ENCODE measurements at regions not wholly inside any gene's neighbourhood (a gene's known extent, or its start where the extent isn't known, plus 50 kb on each side); places are given as distances from the start of the nearest gene placed in this dataset.

DNA sequence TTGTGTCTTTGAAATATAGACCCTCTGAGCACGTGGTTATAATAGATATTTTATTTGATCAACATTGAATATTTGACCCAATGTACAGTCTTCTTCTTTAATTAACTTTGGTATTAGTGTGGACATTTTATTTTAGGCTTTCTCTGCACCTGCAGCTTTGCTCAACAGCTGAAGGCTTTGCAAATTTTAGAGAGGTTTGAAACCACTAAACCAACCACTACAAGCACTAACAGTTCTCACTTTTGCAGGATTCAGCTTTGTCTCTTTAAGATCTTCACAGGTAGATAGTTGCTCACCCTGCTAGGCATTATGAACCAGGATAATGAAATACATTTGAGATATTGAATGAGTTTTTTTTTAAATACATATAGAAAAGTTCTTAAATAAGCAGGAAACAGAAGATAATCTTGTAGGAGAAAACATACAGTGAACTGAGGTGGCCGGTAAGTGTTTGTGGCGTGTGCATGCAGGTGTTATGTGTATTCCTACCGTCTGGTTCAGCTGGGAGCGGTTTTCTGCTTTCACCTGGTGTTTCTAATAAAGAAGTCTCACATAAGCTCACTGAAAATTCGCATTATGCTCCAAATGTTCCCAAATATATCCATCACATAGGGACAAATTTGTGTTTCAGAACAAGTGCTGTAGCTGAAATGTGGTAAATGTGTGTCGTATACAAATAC, 1508.3 kb upstream of the TENM3 start:
- no peak for DNase-seq (ENCODE audit: low read depth)
- H3K4me3 ChIP-seq (ENCODE audit: low read depth, low read length) = no peak overlapping the region

DNA sequence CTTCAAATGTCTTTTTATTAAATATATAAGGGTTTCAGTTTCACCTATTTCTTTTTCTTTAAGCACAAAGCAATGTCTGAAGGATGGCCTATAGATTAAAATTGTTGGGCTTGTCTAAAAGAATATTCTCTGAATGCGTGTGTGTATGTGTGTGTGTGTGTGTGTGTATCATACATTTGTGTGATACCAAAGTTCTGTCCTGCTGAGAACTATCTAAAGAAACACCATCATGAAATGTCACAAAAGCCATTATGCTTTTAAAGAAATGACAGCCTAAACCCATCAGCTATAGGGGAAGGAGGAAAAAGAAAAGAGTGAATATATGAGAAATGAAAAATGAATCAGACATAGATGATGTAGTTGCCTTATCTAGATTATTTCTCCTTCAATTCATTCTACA, 1501.5 kb upstream of the TENM3 start:
- H3K4me3 ChIP-seq (ENCODE audit: low read depth, low read length) = no peak overlapping the region
- DNase-seq (ENCODE audit: low read depth) = no peak

DNA sequence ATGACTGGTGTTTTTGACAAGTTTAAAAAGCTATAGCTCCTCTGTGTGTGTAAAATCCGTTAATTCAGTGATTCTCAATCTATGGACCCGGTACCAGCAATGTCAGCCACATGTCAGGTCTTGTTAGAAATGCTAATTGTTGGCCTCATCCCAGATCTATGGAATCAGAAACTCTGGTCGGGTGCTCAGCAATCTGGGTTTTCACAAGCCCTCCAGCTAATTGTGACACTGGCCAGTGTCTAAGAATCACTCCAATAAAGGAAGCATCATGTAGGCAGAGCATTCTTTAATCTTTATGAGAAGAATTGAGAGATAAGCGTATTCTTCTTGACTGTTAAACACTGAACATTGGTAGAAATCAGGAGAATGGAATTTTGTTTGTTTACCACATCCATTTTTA, 1498.2 kb upstream of the TENM3 start:
- H3K4me3 ChIP-seq (ENCODE audit: low read depth, low read length) = no peak overlapping the region
- DNase-seq (ENCODE audit: low read depth) = no peak

DNA sequence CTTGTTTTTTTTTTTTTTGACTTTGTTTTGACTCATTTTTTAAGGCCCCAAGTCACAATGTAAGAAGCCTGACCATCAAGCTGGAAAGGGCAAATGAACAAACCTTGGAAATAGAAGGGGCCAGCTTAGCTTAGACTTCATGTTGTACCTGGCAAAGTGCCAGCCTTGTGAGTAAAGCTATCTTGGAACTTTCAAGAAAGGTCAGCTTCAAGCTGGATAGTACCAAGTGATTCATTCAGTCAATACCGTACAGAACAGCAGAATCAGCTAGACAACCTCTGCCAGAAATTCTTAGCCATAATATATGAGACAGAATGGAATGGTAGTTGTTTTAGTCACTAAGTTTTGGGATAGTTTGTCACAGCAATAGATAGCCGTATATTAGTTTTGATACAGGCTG, 1492.2 kb upstream of the TENM3 start:
- DNase-seq (ENCODE audit: low read depth) = peak; percentile 31

DNA sequence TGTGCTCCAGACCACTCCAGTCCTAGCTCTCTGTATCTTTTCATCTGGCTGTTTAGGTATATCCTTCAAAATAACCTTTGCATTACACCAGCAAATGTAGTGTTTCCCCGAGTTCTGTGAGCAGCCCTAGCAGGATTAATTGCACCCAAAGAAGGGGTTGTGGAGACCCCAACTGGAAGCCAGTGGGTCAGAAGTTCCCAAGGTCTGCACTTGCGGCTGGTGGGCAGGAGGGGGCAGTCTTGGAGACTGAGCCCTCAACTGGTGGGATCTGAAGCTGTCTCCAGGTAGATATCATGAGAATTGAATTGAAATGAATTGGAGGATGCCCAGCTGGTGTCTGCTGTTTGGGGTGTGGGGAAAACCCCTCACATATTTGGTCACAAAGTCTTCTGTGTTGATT, 1485.3 kb upstream of the TENM3 start:
- H3K4me3 ChIP-seq (ENCODE audit: low read depth, low read length) = no peak overlapping the region
- no peak for DNase-seq (ENCODE audit: low read depth)

More for the DNA sequence above, 1492.2 kb upstream of the TENM3 start:
- H3K4me3 ChIP-seq (ENCODE audit: low read depth, low read length) = no peak overlapping the region

DNA sequence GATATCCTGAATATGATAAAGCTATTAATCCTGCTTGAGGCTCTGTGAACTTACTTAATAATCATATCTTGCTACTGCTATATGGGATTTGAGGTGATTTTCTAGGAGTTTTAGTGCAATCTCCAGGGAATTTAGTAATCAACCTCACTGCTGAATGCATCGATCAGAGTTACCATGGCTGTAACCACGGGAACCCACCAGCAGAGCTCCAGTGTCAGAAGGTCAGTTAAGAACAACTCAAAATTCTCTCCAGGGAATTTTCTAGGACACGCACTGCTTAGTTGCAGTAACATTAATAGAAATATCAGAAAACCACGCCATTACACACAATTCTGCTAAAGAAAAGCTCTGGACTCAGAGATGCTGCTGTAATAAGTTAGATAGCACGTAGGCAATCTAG, 1477.2 kb upstream of the TENM3 start:
- DNase-seq (ENCODE audit: low read depth) = no peak
- no peak overlapping the region for H3K4me3 ChIP-seq (ENCODE audit: low read depth, low read length)

DNA sequence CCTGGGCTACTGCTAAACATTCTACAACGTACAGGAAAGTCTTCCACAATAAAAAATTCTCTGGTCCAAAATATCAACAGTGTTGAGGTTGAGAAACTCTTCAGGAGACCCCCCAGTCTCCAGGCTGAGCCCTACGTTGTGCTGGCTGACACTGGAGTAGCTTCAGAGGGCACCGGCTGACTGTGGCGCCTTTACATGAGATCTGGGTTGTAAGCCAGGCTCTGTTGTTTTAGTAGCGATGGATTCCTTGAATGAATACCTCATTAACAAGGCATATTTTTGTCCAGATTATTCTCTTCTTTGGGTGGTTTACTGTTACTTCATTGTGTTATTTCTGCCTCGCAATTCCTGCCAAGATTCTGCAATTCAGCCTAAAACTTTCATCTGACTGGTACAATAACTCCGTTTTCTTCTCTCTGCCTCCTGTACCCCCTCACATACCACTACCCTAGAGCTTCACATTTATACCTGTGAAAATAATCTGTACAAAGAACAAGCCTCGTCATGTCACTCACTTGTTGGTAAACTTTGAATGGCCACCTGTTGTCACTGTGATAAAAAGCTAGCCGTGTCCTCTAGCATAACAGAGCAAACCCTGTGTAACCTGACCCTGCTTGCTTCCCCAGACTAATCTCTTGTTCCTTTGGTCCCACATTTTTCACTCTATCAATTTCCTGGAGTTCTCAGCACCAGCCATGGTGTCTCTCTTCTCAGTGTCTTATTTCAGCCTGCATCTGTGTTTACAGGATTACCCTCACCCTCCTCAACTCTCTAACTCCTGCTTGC, 1476.1 kb upstream of the TENM3 start:
- no peak overlapping the region for H3K4me3 ChIP-seq (ENCODE audit: low read depth, low read length)

DNA sequence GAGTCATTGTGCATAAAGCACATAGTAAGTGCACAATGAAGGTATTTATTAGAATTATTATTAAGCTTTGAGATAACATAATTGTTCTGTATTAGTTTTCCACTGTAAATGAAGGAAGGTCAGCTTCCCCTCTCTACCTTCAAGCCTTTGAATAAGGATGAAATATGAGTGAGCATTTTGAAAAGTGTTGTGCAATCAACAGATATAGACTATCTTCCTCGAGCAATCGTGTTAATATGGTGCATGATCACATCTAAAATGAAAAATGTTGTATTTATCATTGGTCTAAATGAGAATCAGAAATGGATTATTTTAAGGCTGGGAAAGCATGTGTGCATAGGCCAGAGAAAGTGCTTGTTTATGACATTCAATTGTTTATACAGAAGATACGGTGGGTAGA, 1474.6 kb upstream of the TENM3 start:
- no peak overlapping the region for H3K4me3 ChIP-seq (ENCODE audit: low read depth, low read length)
- no peak for DNase-seq (ENCODE audit: low read depth)

More for the DNA sequence above, 1476.1 kb upstream of the TENM3 start:
- no peak for DNase-seq (ENCODE audit: low read depth)

DNA sequence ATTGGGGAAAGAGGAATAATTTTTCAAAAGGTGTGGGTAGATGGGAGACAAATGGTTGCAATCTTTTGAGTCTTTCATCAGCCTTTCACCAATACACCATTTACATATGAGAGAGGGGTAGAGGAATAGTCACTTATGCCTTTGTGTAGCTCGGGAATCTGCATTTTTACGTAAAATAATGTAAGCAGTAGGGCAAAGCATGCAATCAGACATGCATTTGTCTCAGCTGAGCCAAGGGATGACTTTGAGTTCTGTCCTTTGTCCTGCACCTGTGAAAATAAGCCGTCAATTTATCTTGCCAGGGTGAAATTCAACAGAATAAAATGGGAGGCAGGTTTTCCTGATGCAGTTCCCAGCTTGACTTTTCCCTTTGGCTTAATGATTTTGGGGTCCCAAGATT, 1473.4 kb upstream of the TENM3 start:
- no peak overlapping the region for H3K4me3 ChIP-seq (ENCODE audit: low read depth, low read length)
- no peak for DNase-seq (ENCODE audit: low read depth)

DNA sequence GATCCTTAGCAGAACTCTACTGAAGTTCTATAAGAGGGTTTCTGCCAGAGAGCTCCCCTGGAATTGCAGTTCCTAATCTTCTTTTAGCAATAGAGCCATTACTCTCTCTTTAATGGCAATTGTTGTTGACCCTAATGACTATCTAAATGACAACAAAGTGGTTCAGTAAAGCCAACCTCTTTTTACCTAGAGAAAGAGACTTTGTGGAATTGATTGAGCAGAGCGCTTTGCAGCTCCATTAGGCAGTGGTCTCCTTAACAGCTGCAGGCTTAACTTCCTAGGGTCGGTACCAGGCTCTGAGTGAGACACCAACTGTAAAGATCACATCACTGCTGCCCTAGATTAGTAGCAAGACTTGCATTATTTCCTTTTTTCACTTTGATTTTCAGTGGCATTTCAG, 1472.9 kb upstream of the TENM3 start:
- DNase-seq (ENCODE audit: low read depth) = no peak
- H3K4me3 ChIP-seq (ENCODE audit: low read depth, low read length) = no peak overlapping the region

DNA sequence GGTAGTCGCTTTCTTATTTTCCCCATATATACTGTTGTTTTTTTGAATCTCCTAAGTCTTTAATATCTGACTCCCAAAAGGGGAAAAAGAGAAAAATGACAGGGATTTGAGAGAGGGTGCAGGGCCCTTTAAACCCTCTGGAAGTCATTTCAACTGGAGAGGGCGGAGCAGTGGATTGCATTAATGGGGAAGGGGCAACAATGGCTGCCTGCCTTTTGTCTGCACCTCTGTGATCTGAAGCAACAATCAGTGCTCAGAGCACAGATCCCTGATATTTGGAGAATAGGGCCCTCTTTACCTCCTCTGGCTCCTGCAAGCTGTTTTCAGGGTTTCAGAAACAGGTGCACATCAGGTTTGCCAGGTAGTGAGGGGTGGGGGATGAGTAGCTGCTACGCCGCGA, 1458.3 kb upstream of the TENM3 start:
- H3K4me3 ChIP-seq (ENCODE audit: low read depth, low read length) = no peak overlapping the region
- no peak for DNase-seq (ENCODE audit: low read depth)

DNA sequence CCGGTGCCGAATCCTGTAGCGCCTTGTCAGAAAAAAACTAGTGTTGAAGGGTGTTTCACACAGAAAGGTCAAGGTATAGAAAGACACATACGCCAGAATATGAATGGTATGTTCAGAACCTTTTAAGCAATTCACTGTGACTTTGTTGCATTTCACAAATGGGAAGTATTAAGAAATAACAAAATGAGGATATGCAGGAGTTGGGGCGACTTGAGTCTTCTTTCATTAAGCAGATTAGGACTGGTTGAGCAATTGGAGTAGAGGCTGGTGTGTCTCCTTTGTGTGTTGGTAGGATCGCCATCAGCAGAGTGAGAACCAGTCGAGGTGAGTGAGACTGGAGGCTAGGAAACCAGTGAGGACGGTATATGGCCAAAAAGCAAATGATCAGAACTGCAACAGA, 1454.5 kb upstream of the TENM3 start:
- H3K4me3 ChIP-seq (ENCODE audit: low read depth, low read length) = no peak overlapping the region
- DNase-seq (ENCODE audit: low read depth) = no peak

DNA sequence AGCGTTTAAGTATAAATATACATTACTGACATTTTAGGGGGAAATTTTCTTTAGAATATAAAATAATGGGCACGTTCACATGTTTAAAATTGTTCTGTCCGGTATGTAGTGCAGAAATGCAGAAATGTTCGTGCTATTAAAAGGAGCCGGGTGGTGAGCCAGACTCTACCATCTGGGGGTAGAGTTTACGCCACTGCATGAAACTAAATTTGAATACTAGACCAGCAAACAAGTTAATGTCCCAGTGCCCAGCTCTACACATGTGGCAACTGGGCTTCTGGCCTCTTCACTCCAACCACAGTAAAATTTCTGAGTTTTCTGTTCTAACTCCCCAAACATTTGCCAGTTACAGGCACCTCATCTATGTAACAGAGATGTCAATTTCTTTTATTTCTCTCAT, 1453.3 kb upstream of the TENM3 start:
- no peak overlapping the region for H3K4me3 ChIP-seq (ENCODE audit: low read depth, low read length)
- DNase-seq (ENCODE audit: low read depth) = no peak

DNA sequence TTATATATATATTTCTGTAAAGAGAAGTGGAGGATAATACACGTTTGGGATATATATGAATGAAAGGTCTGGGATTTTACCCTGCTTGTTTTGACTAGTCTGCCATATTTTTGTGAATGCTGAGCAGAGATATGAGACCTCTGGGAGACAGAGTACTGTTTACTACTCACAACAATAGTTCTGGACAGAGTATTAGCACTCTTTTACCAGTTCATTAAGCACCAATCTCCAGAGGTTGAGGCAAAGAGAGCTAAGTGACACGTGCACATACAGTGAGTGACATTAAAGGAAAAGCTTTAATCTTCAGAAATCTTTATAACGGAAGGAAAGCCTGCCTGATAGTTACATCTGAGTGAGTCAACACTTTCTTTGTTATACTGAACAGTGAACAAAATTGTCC, 1452.7 kb upstream of the TENM3 start:
- H3K4me3 ChIP-seq (ENCODE audit: low read depth, low read length) = no peak overlapping the region
- no peak for DNase-seq (ENCODE audit: low read depth)

DNA sequence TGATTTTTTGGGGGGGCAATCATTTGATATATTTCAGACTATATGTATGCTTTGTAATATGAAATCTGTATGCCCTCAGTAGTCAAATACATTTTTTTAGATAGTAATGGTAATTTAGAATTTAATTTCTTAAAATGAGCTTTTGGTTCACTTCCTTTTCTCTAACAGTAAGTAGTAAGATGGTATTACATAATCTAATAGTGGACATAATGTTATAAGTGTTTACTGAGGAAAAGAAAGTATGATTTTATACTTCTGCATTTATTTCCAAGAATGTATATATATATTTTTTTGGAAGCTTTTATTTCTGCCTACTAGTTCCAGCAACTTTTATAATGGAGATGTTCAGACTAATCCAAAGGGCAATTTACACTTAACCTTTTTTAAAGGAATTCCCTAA, 1450.7 kb upstream of the TENM3 start:
- no peak for DNase-seq (ENCODE audit: low read depth)
- H3K4me3 ChIP-seq (ENCODE audit: low read depth, low read length) = no peak overlapping the region

DNA sequence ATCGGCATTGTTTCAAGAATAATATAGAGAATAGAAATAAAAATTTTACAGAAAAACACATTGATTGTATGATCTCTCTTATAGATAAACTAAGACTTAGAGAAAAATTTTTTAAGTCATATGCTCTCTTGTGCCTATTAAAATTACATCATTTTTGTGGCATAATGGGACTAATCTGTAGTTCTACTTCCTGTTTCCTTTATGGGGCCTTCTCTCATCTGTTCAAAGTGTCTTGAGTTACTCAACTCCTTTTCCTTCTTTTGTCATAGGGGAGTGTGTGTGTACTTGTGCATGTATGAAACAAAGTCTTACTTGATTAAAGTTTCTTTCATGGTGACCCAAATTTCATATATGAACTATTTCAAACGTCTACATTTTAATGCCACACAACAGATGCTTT, 1448.9 kb upstream of the TENM3 start:
- no peak overlapping the region for H3K4me3 ChIP-seq (ENCODE audit: low read depth, low read length)
- no peak for DNase-seq (ENCODE audit: low read depth)

DNA sequence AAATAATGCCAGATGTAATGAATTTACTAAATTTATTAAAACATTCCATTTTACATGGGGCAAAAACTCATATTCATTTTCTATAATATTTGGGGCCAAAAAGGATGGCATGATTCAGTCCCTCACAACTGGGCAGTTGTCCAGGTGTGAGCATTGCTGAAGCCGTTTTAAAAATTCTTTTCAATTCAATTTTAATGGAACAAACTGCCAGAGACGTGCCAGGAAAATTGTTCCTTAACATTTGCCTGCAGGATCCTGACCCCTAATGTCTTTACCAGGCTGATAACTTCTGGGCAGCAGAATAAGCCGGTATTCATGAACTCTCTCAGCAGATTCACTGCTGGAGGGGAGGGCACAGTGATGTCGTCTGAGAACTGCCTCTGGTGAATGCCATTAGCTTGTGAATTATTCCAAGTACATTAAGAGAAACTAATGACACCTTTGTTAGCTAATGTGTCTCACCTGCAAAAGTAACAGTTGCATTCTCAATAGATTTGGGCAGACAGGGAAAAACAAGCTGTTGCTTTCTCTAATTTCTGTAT, 1445.1 kb upstream of the TENM3 start:
- H3K4me3 ChIP-seq (ENCODE audit: low read depth, low read length) = no peak overlapping the region
- DNase-seq (ENCODE audit: low read depth) = no peak

DNA sequence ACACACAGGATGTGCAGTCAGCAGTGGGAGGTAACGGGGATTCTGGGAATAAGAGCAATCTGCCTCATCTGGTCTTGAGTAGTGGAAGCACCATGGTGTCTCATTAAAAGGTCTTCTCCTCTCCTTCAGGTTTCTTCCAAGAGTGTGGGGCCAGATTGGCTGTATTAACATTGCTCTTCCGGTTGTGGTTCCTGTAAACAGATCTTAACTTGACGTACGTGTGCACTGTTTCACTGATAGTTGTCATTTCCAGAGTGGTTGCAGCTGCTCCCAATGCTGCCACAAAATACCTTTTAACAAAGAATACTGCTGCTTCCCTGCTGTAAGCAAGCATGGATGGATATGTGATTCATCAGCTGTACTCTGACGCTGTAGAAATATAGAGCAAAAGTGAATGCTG, 1443.4 kb upstream of the TENM3 start:
- no peak for DNase-seq (ENCODE audit: low read depth)
- no peak overlapping the region for H3K4me3 ChIP-seq (ENCODE audit: low read depth, low read length)

DNA sequence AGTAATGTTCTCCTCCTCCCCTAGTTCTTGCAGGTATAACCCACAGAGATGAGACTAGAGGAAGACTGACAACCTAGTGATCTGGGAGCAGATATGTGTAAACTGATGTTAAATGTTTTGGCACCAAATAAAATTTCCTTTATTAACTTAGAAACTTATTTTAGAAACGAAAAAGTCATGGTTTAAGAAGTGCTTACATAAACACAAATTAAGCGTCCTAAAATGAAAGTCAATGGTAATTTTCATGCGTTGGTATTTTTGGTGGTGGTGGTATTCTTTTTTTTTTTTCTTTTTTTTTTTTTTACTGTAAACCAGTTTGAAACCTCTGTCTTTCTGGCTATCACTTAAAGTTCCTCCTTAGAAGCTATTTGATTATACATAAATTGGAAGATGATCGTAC, 1438.1 kb upstream of the TENM3 start:
- no peak for DNase-seq (ENCODE audit: low read depth)
- H3K4me3 ChIP-seq (ENCODE audit: low read depth, low read length) = no peak overlapping the region

DNA sequence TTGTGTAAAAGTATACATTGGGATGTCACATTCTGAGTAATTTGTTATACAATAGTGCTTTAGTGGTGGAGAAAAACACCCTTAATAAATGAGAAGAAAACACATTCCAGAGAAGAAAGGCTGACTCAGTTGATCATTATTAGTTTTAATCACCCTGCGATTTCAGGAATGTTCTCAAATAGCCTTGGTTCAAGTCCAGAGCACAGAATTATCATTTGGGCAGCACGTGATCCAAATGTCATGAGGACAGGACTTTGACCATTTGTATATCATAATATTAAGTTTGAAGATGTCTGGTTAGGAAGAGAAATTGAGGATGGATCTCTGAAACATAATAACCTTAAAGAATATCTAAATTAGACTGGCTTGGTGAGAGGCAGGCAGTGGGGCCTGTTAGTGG, 1434.3 kb upstream of the TENM3 start:
- H3K4me3 ChIP-seq (ENCODE audit: low read depth, low read length) = no peak overlapping the region
- no peak for DNase-seq (ENCODE audit: low read depth)

DNA sequence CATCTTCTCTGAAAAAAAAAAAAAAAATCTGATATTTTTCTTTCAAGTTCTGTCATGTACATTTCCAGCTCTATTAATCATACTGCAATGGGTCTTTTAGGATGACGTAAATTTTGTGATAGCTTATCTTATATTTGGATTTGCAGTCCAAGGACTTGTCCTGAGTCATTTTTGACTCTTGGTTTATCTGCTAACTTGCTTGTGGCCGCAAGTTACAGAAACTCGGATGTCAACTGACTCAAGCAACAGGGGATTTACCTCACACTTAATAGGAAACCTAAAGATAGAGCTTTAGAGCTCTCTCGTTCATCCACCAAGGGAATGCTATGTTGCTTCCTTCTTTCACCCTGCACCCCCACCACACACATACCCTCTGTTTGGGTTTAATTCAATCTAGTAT, 1433.8 kb upstream of the TENM3 start:
- H3K4me3 ChIP-seq (ENCODE audit: low read depth, low read length) = no peak overlapping the region
- no peak for DNase-seq (ENCODE audit: low read depth)

All from skeletal muscle cell (primary cell).